HG03432 (cell line): ENCODE measurements at regions not wholly inside any gene's neighbourhood (a gene's known extent, or its start where the extent isn't known, plus 50 kb on each side); places are given as distances from the start of the nearest gene placed in this dataset.
"Not testable (repeated sequence)": the region's sequence is repeated elsewhere in the genome, so short reads cannot be mapped to it uniquely, and the experiment has no call there.

ENCODE experiments used
- ATAC-seq: cut with Tn5 transposase; IDR thresholded peaks from one replicate; pipeline ENCODE4 v1.9.1; 2021; ENCODE audit warnings: mild to moderate bottlenecking, moderate library complexity; ENCODE audit not compliant: unreplicated experiment

DNA sequence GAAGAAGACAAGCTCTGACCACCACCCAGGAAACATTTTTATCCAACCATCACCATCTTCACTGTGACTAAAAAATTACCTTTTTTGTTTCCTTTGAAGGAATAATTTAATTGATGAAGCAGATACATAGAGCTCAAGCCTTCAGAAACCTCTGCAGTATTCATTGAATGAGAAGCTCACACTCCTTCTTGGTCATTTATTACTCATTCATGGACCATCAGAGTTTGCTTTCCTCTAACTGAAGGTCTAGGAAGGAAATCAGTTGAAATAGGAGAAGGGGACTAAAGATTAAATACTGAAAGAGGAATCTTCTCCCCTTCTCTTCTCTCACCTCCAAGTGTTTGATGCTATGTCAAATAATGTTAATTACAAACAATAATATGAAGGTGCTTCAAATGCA, 290.6 kb upstream of the KLF3 start:
- no peak for ATAC-seq

DNA sequence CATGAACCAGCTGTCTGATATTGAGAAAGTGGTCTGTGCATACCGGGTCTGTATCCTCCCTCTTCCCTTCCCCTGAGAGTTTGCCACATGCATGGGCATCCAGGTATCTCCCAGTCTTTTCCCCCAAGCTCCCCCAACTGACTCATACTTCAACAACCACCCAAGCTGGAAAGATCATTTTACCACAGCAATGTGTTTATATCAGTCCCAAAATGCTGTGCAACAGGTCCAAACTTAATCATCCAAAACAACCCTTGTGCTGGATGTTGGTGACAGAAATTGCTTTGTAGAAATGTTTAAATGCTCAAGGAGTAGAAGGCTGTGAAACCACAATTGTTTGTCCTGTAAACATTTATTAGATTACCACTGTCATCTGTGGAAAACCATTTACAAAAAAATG, 286.8 kb upstream of the KLF3 start:
- no peak for ATAC-seq

DNA sequence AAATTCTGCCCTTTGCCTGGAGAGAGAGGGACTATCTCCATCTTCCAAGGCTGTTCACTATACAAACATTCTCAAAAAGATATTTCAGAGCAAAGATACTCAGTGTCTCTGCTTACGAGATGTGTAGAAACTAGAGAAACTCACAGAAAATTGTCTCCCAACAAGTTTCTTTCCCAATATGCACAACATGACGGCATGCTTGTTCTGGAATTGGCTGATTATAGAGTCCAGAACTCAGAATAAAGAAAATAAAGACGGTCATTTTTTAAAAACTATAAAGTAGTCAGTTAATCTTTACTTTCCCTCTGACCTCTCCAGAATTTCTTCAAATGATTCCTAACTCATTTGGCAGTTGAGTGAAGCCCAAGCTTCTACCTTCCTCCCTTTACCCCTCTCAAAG, 285.5 kb upstream of the KLF3 start:
- no peak for ATAC-seq

DNA sequence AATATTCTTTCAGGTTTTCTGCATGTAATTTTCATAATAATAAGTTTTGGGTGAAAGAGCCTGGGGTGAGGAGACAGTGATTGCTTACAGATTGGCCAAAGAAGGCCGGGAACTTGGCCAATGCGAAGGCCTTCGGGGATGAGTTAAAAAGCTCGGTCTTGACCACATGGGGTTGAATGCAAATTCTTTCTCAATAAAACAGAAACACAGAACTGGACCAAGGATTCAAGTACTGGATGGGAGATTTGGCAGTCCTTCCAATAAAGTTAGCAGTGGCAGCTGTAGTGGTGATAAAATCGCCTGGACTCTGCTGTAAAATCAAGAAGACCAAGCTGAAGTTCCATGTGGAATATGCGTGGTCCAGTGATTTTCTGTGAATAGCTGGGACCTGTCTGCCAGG, 282.2 kb upstream of the KLF3 start:
- no peak for ATAC-seq

DNA sequence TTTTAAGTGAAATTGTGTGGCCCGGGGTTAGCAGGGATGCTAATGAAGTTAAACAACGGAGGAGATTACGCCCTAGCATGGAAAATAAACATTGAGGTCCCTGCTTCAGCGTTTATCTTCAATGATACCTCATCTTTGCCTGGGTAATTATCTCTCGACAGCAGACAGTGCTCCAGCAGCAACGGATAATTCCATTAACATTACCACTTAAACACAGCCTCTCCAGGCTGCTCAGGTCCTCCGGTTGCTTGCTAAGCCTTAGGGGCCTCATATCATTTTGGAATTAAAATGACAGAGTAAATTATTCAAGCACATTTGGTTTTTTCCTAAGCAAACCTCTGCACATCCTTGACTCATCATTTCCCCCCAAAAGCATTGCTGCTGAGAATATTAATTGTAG, 281.5 kb upstream of the KLF3 start:
- ATAC-seq = no peak

DNA sequence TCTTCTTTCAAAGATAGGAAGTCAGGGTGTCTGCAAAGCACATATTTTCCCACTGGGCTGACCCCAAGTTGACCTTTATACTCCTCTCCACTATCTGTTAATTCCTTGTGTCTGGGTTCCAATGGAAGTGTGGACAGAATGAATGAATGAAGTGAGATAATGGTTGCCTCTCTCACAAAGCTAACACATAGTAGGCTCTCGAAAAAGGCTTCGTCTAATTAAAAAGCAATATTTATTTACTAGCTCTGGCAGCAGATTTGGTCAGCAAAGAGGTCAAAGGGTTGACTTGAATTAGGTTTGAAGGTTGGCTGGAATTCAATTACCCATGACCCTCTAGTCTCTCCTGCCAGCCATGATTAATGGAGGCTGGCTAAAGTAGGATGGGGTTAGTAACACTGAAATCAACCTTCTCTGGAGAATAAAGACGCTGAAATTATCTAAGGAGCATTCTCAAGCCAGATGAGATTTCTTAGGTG, 280.3 kb upstream of the KLF3 start:
- no peak for ATAC-seq

DNA sequence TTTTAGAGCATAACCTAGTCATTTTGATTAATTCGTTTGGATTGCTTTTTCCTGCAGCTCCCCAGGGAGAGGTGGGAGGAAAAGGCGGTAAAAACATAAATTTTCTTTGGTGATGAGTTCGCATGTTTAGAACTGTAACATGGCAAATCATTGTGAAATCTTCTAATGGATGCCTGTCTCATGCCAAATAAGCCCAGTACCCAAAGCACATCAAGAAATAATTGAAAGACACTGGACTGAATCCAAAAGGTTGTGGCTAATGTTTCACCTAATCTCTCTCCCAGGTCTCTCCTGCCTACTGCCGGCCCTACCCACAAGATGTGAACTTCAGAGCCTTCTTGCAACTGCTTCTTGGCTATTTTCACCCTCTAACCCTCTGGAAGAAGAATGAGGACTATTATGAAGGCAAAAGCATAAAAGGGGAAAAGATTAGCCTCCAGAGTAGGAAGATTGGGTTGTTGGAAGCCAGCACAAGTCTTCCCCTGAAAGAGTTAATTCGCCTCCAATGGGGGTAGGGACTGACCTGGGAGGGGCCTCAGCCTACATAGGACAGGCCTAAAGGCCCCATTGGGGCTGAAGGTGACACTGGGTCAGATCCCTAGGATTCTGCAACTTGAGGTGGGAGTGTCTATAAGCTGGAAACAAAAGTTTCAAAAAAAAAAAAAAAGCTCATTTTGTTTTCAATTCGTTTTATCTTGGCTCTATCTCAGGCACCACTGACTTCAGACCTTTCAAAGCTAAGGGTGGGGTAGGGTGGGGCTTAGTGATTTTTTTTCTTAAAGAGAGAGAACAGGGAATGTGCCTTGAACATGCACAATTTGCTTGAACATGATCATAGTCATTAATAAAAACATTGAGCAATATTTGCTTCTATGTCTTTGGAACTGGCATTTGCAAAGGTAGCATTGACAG, 278.6 kb upstream of the KLF3 start:
- ATAC-seq = no peak

DNA sequence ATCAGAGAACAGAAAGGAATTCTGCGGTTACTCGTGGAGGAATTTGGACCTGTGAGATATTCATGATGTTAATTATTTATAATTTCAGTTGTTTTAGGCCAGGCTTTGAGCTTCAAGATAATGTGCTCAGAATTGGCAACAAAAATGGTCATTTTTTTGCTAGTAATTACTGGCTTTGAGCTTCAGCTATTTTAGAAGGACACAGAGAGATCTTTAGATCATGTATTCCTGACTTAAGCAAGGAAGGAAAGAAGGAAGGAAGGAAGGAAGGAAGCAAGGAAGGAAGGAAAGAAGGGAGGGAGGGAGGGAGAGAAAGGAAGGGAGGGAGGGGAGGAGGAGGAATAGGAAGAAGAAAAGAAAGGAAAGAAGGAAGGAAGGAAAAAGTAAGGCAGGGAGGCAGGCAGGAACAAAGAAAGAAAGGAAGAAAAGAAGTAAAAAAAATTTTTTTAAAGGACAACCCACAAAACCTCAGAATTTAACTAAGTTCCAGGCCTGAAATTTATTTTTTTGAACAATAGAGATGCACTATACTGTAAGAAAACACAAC, 277.9 kb upstream of the KLF3 start:
- no peak for ATAC-seq

DNA sequence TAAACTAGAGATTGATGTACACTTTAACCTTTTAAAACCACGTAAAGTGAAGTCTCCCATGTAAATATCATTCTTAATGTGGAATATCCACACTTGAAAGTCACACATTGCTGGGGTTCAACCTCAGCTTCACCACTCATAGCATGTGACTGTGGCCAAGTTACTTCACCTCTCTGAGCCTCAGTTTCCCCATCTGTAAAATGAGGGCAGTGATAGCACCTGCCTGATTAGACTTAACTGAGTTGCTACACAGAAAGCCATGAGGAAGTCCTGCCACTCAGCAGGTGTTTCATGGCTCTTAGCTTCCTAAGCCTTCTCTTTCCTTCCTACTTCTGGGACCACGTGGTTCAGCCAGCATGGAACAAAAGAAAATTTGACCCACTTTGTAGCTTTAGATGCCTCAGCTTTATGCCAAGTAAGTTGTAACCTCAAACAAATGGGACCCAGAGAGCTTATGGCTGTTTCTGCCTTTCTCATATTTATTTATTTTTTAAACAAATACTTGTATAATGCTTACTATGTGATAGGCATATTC, 277.3 kb upstream of the KLF3 start:
- no peak for ATAC-seq

DNA sequence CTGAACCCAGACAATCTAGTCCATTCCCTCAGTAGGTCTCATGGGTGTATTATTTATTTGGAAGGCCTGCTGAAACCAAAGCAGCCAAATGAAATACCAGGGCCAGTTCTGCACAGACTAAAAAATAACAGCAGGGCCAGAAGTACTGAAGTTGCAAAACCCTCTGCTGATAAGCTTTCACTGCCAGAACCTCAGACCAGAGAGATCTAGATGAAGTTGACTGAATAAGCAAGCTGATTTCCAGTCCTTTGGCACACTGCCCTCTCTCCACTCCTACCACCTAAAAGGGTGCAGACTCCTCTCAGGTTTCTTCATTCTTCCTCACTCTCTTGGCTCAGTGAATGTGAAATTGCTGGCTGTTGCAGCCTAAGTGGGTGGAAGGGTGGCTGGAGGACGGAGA, 276.7 kb upstream of the KLF3 start:
- no peak for ATAC-seq

DNA sequence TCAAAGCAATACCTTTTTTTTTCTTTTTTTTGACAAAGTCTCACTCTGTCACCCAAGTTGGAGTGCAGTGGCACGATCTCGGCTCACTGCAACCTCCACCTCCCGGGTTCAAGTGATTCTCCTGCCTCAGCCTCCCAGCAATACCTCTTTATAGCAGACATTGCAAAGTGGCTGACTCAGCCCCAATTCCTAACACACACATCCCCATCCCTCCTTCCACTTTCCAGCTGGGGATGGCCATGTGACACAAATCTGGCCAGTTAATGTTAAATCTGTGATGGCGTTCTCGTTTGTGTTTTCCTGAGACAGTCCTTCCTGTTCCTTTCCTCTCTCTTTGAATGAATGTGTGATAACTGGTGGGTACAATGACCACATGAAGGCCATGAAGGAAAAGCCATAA, 276.2 kb upstream of the KLF3 start:
- ATAC-seq = no peak

DNA sequence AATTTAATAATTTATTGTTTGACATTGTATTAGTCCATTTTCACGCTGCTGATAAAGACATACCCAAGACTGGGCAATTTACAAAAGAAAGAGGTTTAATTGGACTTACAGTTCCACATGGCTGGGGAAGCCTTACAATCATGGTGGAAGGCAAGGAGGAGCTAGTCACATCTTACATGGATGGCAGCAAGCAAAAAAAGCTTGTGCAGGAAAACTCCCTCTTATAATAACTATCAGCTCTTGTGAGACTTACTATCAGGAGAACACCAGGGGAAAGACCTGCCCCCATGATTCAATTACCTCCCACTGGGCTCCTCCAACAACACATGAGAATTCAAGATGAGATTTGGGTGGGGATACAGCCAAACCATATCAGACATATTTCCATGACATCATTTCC, 275.1 kb upstream of the KLF3 start:
- ATAC-seq = not testable (repeated sequence)

DNA sequence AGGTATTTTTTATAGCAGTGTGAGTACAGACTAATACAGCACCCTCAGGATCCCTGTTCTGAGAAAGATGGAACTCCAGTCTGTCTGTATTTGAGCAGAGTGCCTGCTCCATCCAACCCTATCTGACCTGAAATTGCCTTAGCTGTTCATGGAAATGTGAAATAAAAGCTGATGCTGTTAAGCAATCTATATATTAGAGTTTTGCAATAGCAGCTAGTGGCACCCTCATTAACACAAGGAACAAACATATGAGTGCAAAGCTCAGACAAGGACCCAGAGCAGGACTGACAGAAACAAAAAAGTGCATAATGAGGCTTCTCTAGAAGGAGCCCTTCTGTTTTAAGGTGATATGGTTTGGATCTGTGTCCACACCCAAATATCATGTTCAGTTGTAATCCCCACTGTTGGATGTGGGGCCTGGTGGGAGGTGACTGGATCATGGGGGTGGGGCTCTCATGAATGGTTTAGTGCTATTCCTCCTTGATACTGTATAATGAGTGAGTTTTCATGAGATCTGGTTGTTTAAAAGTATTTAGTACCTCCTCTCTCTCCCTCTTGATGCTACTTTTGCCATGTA, 272.9 kb upstream of the KLF3 start:
- no peak for ATAC-seq

DNA sequence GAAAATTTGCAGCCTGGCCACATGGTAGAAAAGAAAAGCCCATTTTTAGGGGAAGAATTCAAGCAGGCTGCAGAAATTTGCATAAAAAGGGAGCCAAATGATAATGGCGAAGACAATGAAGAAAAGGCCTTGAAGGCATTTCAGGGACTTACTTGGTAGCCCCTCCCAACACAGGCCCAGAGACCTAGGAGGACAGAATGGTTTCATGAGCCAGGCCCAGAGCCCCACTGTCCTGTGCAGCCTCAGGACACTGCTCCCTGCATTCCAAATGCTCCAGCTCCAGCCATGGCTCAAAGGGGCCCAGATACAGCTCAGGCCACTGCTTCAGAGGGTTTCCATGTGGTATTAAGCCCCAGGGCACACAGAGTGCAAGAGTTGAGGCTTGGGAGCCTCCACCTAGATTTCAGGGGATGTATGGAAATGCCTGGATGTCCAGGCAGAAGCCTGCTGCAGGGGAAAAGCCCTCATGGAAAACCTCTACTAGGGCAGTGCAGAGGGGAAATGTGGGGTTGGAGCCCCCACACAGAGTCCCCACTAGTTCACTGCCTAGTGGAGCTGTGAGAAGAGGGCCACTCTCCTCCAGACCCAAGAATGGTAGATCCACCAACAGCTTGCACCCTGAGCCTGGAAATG, 271.7 kb upstream of the KLF3 start:
- no peak for ATAC-seq

DNA sequence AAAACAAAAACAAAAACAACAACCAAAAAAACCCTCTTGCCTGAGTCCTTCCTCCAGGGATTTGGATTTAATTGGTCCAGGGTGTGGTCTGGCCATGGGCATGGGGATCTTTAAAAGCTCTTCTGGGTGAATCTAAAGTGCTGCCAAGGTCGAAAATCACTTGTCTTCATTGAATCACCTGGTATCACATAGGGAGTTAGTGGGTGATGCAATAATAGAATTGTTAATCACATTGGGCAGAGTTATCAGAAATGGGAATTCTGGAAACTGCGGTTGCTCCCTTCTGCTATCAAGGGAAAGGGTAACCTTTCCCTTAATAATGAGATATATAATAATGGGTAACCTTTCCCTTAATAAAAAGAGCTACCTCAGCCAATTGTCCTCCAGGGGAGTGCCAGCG, 267.9 kb upstream of the KLF3 start:
- ATAC-seq = no peak

DNA sequence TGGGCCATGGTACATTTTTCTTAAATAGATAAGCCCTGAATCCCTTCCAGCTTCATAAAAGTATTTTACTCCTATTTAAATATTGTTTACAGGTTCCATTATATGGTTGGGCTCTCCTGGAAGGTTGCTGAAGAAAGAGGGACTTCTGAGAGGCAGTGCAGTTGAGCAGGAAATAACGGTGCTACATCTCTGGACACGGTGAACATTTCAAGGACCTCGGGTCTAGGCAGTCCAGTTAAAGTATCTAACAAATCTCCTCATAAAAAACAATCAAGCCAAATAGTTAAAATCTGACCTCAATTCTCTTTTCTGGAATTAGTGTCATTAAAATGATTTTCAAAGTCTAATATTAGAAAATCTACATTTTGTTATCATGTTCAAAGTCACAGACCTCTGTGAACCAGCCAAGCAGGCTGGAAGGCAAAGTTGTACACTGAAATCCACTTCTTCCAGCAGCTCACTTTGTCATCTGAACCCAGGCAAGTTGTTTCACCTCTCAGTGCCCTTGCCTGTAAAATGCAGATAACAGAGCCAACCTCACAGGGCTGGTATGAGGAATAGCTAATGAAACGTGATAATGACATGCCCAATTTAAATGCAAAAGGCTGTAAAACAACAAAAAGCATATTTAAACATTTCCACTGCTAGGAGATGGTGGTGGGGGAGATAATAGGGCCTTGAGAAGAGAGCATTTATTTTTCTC, 267.0 kb upstream of the KLF3 start:
- ATAC-seq = no peak

DNA sequence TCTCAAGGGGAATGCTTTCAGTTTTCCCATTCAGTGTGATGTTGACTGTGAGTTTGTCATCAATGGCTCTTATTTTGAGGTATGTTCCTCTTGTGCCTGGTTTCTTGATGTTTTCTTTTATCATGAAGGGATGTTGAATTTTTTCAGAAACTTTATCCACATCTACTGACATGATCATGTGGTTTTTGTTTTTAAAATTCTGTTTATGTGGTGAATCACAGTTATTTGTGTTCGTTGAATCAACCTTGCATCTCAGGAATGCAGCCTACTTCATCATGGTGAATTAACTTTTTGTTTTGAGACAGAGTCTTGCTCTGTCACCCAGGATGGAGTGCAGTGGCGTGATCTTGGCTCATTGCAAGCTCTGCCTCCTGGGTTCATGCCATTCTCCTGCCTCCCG, 263.1 kb upstream of the KLF3 start:
- no peak for ATAC-seq

DNA sequence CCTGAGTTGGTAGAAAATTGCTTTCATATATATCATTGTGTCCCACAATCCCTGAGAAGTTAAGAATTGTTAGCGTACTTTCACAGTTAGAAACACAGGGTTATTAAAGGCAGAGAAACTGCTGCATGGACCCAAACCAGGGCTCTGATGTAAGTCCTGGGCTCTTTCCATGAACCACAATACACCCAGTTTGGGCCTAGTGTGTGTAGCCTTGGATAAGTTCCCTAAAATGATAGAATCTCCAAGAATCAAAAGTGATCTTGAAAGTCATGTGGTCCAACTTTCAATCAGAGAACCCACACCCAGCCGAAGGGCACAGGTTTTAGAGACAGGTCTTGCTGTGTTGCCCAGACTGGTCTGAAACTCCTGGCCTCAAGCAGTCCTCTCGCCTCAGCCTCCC, 257.8 kb upstream of the KLF3 start:
- no peak for ATAC-seq

DNA sequence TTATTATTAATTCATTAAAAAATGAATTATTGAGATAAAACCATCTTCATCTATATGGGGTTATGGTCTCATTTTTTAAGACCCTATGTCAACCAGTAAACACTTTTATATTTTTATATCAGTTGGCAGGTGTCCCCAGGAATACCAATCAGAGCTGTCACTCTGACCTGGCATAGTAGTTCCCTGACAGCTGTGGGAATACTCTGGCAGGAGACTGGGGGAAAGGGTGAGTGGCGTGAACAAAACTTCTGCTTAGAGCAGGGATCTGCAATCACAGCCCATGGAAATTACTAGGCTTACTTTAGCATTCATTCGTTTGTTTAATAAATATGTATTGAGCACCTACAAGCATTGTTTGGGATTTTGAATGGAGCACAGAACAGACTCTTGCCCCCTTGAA, 254.1 kb upstream of the KLF3 start:
- ATAC-seq = no peak

DNA sequence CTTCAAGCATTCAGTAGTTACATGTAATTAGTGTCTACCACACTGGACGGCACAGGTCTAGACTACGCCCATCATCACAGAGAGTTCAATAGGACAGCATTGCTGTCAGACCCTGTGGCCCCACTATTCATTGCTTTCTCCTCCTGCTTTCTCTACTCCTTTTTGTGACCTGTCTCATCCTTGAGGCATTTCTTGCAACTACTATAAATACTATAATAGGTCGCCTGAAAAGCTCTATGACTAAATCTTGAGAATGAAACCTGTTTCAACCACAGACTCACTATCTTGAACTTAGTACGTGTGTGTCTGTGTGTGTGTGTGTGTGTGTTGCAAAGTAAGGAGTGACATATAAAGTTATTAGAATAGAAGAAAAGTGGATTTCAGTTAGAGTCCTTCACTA, 252.9 kb upstream of the KLF3 start:
- ATAC-seq = peak; percentile 90

DNA sequence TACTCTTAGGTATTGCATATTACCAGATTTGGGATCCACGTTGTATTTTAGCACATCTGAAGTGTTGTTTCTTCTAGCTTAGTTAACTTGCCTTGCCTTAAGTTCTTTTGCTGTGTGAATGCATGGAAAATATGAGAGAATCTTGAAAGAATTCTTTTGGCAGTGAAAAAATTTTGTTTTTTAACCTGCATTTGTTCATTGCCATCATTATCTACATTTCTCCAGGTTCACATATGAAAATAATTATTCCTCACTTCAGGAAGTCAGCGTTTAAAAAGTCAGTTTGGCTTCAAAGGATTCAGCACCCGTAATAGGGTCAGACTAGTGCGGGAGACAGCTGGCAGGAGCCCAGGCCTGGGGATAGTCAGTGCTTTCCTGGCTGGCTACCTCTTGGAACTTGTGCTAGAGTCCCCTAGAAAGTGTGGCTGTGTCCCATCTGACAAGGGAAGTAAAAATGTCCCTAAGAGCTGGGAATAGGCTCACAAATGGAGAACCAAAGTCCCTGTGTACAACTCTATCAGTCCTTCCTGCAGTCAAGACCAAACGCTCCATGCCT, 251.9 kb upstream of the KLF3 start:
- ATAC-seq = no peak
